Osteoblast (primary cell): ENCODE measurements at regions not wholly inside any gene's neighbourhood (a gene's known extent, or its start where the extent isn't known, plus 50 kb on each side); places are given as distances from the start of the nearest gene placed in this dataset.

Experiments used
- DNase-seq: peaks from one replicate; pipeline ENCODE4 v3.0.0; 2011; ENCODE audit warnings: low spot score, mixed read lengths; ENCODE audit not compliant: insufficient read length; ENCODE audit errors: missing footprints
- H2AFZ ChIP-seq: 2 replicates; pipeline ENCODE4 v1.6.0; 2011; ENCODE audit warnings: mild to moderate bottlenecking, low read length
- H3K27ac ChIP-seq: 2 replicates; pipeline ENCODE4 v1.5.1; 2011; ENCODE audit warnings: mild to moderate bottlenecking, low read depth, low read length, moderate library complexity
- H3K27me3 ChIP-seq: 2 replicates; pipeline ENCODE4 v1.6.0; 2012; ENCODE audit warnings: mild to moderate bottlenecking, control low read depth, inconsistent platforms, low read length, moderate library complexity; ENCODE audit not compliant: insufficient read depth
- H3K36me3 ChIP-seq: 2 replicates; pipeline ENCODE4 v1.5.1; 2011; ENCODE audit warnings: mild to moderate bottlenecking, low read length, control low read depth, moderate library complexity; ENCODE audit not compliant: insufficient read depth
- H3K4me1 ChIP-seq: 2 replicates; pipeline ENCODE4 v1.5.1; 2011; ENCODE audit warnings: mild to moderate bottlenecking, low read length, control low read depth, moderate library complexity; ENCODE audit not compliant: insufficient read depth
- H3K4me2 ChIP-seq: 2 replicates; pipeline ENCODE4 v1.6.0; 2011; ENCODE audit warnings: mild to moderate bottlenecking, low read length; ENCODE audit not compliant: insufficient read depth
- H3K4me3 ChIP-seq: fragments of 200-600 bp; sonication (generic); 3 replicates; pipeline ENCODE4 v1.5.1; 2012; ENCODE audit warnings: mild to moderate bottlenecking, low read length, inconsistent platforms; ENCODE audit not compliant: insufficient read depth
- H3K79me2 ChIP-seq: 2 replicates; pipeline ENCODE4 v1.6.0; 2012; ENCODE audit warnings: mild to moderate bottlenecking, low read length, control low read depth, inconsistent platforms; ENCODE audit not compliant: insufficient read depth
- H3K9me3 ChIP-seq: 2 replicates; pipeline ENCODE4 v1.5.1; 2011; ENCODE audit warnings: low read depth, low read length, control low read depth
- H4K20me1 ChIP-seq: 2 replicates; pipeline ENCODE4 v1.6.0; 2012; ENCODE audit warnings: mild to moderate bottlenecking, low read length, control low read depth; ENCODE audit not compliant: insufficient read depth
- CTCF ChIP-seq: IDR thresholded peaks from 2 replicates; pipeline ENCODE4 v1.5.1; 2011; ENCODE audit warnings: mild to moderate bottlenecking, low read depth, low read length, moderate library complexity; ENCODE audit errors: extremely low read depth

GRCh38 chr1:221306239-221306638 lies 427.0 kb downstream of the HLX start:
- no peak overlapping the region for H3K4me3 ChIP-seq
- H4K20me1 ChIP-seq = no peaks in the 10 kb centered on the region
- H3K27ac ChIP-seq = no peak overlapping the region
- no peaks in the 10 kb centered on the region for H3K4me1 ChIP-seq
- no peaks in the 10 kb centered on the region for H3K79me2 ChIP-seq
- no peaks in the 10 kb centered on the region for H3K9me3 ChIP-seq
- TF ChIP-seq CTCF = no peak
- DNase-seq = no peak
- no peak overlapping the region for H2AFZ ChIP-seq
- no peaks in the 10 kb centered on the region for H3K36me3 ChIP-seq
- H3K4me2 ChIP-seq = no peak overlapping the region
- H3K27me3 ChIP-seq = no peaks in the 10 kb centered on the region

- no peaks in the 10 kb centered on the region for H3K9me3 ChIP-seq
- no peaks in the 10 kb centered on the region for H3K79me2 ChIP-seq
- DNase-seq = no peak
- no peaks in the 10 kb centered on the region for H3K27me3 ChIP-seq
- no peak overlapping the region for H3K27ac ChIP-seq
- no peak for TF ChIP-seq CTCF
- H4K20me1 ChIP-seq = no peaks in the 10 kb centered on the region
- H3K4me2 ChIP-seq = no peak overlapping the region
- H2AFZ ChIP-seq = no peak overlapping the region
- no peaks in the 10 kb centered on the region for H3K4me1 ChIP-seq
- no peaks in the 10 kb centered on the region for H3K36me3 ChIP-seq
- H3K4me3 ChIP-seq = no peak overlapping the region
Measured at GRCh38 chr1:221308534-221309511, 429.6 kb downstream of the HLX start.

GRCh38 chr1:221309723-221310122 lies 430.5 kb downstream of the HLX start:
- no peaks in the 10 kb centered on the region for H4K20me1 ChIP-seq
- DNase-seq = no peak
- H3K27ac ChIP-seq = no peak overlapping the region
- H2AFZ ChIP-seq = no peak overlapping the region
- H3K4me2 ChIP-seq = no peak overlapping the region
- H3K4me3 ChIP-seq = no peak overlapping the region
- no peaks in the 10 kb centered on the region for H3K9me3 ChIP-seq
- H3K36me3 ChIP-seq = no peaks in the 10 kb centered on the region
- no peaks in the 10 kb centered on the region for H3K79me2 ChIP-seq
- H3K27me3 ChIP-seq = no peaks in the 10 kb centered on the region
- peaks cover 6% of the 10 kb centered on the region for H3K4me1 ChIP-seq
- TF ChIP-seq CTCF = no peak

- no peak for DNase-seq
- H3K9me3 ChIP-seq = no peaks in the 10 kb centered on the region
- no peaks in the 10 kb centered on the region for H3K36me3 ChIP-seq
- no peaks in the 10 kb centered on the region for H4K20me1 ChIP-seq
- no peak overlapping the region for H3K27ac ChIP-seq
- no peak overlapping the region for H3K4me3 ChIP-seq
- H2AFZ ChIP-seq = no peak overlapping the region
- no peak for TF ChIP-seq CTCF
- no peaks in the 10 kb centered on the region for H3K27me3 ChIP-seq
- H3K4me1 ChIP-seq = peaks cover 10% of the 10 kb centered on the region
- H3K4me2 ChIP-seq = no peak overlapping the region
- no peaks in the 10 kb centered on the region for H3K79me2 ChIP-seq
Measured at GRCh38 chr1:221310180-221310579, 430.9 kb downstream of the HLX start.
